ENCODE measurements at regions not wholly inside any gene's neighbourhood (a gene's known extent, or its start where the extent isn't known, plus 50 kb on each side); places are given as distances from the start of the nearest gene placed in this dataset.

GRCh38 chr12:111122458-111122878 is 202.1 kb upstream of the MYL2 start:
- TF ChIP-seq, protein P1, sequence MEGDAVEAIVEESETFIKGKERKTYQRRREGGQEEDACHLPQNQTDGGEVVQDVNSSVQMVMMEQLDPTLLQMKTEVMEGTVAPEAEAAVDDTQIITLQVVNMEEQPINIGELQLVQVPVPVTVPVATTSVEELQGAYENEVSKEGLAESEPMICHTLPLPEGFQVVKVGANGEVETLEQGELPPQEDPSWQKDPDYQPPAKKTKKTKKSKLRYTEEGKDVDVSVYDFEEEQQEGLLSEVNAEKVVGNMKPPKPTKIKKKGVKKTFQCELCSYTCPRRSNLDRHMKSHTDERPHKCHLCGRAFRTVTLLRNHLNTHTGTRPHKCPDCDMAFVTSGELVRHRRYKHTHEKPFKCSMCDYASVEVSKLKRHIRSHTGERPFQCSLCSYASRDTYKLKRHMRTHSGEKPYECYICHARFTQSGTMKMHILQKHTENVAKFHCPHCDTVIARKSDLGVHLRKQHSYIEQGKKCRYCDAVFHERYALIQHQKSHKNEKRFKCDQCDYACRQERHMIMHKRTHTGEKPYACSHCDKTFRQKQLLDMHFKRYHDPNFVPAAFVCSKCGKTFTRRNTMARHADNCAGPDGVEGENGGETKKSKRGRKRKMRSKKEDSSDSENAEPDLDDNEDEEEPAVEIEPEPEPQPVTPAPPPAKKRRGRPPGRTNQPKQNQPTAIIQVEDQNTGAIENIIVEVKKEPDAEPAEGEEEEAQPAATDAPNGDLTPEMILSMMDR (IDR thresholded peaks at IDR 0.05): no peak
- no peak for TF ChIP-seq EP300 (IDR thresholded peaks at IDR 0.05)
